ENCODE measurements at regions not wholly inside any gene's neighbourhood (a gene's known extent, or its start where the extent isn't known, plus 50 kb on each side); places are given as distances from the start of the nearest gene placed in this dataset.
"Not testable (repeated sequence)": the region's sequence is repeated elsewhere in the genome, so short reads cannot be mapped to it uniquely, and the experiment has no call there.

- H3K36me3 ChIP-seq (replicated peaks): no peaks in the 10 kb centered on the region
- H3K4me3 ChIP-seq (ENCODE audit: low read depth, low read length): no peak overlapping the region
- no peak for DNase-seq
- TF ChIP-seq, protein P1, sequence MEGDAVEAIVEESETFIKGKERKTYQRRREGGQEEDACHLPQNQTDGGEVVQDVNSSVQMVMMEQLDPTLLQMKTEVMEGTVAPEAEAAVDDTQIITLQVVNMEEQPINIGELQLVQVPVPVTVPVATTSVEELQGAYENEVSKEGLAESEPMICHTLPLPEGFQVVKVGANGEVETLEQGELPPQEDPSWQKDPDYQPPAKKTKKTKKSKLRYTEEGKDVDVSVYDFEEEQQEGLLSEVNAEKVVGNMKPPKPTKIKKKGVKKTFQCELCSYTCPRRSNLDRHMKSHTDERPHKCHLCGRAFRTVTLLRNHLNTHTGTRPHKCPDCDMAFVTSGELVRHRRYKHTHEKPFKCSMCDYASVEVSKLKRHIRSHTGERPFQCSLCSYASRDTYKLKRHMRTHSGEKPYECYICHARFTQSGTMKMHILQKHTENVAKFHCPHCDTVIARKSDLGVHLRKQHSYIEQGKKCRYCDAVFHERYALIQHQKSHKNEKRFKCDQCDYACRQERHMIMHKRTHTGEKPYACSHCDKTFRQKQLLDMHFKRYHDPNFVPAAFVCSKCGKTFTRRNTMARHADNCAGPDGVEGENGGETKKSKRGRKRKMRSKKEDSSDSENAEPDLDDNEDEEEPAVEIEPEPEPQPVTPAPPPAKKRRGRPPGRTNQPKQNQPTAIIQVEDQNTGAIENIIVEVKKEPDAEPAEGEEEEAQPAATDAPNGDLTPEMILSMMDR (IDR thresholded peaks at IDR 0.05; ENCODE audit: low read depth, low read length, missing control alignments): no peak
- in situ Hi-C loops (cut with HindIII; ENCODE audit: low pct_ligation_motif_present, low sequenced_read_pairs): no loop called here
- no peaks in the 10 kb centered on the region for H3K27me3 ChIP-seq (replicated peaks)
- H3K27ac ChIP-seq: no peak overlapping the region
Measured at GRCh38 chr1:30464187-30464617, 259.2 kb downstream of the MATN1 start.

- TF ChIP-seq, protein P1 (IDR thresholded peaks at IDR 0.05; ENCODE audit: low read depth, low read length, missing control alignments): no peak
- Histone ChIP-seq H3K27me3 (replicated peaks) (no peaks in the 10 kb centered on the region), H3K36me3 (replicated peaks) (no peaks in the 10 kb centered on the region), H3K27ac (no peak overlapping the region), H3K4me3 (ENCODE audit: low read depth, low read length) (no peak overlapping the region)
- in situ Hi-C loops (cut with HindIII; ENCODE audit: low pct_ligation_motif_present, low sequenced_read_pairs): no loop called here
- DNase-seq: no peak
Measured at GRCh38 chr1:30462826-30463425, 260.5 kb downstream of the MATN1 start.

DNA sequence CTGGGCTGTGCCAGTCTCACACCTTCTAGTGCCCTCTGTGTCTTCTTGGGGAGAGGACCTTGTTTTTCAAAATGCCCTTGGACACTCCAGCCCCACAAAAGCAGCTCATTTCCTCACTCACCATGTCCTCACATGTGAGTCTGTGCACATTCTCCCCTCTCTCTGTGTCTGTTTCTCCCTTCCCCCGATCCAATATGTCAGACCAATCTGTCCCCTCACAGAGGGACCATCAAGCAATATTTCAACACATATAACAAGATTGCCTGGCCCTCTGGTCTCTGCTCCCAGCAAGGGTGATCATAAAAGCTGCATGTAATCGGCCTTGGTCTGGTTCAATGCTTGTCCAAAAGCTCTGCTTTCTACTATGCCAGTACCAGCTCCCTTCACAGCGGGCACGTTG lies 261.2 kb downstream of the MATN1 start:
- Histone ChIP-seq H3K4me3 (ENCODE audit: low read depth, low read length) (no peak overlapping the region), H3K27ac (no peak overlapping the region)
- TF ChIP-seq, protein P1 (IDR thresholded peaks at IDR 0.05; ENCODE audit: low read depth, low read length, missing control alignments): no peak

GRCh38 chr1:30461640-30462039 lies 261.7 kb downstream of the MATN1 start:
- no peak overlapping the region for H3K27ac ChIP-seq
- TF ChIP-seq, protein P1 (IDR thresholded peaks at IDR 0.05; ENCODE audit: low read depth, low read length, missing control alignments): no peak
- H3K27me3 ChIP-seq (replicated peaks): no peaks in the 10 kb centered on the region
- no peak for DNase-seq
- in situ Hi-C loops (cut with HindIII; ENCODE audit: low pct_ligation_motif_present, low sequenced_read_pairs): no loop called here
- no peak overlapping the region for H3K4me3 ChIP-seq (ENCODE audit: low read depth, low read length)
- no peaks in the 10 kb centered on the region for H3K36me3 ChIP-seq (replicated peaks)

More for the DNA sequence above, 261.2 kb downstream of the MATN1 start:
- no peaks in the 10 kb centered on the region for H3K36me3 ChIP-seq (replicated peaks)
- DNase-seq: no peak
- in situ Hi-C loops (cut with HindIII; ENCODE audit: low pct_ligation_motif_present, low sequenced_read_pairs): no loop called here
- no peaks in the 10 kb centered on the region for H3K27me3 ChIP-seq (replicated peaks)

DNA sequence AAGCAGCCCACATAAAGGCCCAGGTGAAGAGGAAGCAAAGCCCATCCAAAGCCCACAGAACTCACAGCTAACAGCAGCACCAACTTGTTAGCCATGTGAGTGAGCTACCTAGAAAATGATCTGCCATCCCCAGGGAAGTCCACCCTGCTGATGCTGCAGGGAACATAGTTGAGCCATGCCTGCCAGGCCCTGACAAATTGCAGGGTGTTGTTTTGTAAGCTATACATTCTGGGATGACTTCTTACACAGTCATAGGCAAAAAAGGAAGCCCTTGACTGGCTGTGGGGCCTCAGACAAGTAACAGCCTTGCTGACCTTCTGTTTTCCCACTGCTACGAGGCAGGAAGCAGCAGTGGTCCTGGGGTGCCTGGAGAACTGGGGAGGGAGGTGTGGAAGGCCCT lies 262.7 kb downstream of the MATN1 start:
- no peak overlapping the region for H3K4me3 ChIP-seq (ENCODE audit: low read depth, low read length)
- no peaks in the 10 kb centered on the region for H3K27me3 ChIP-seq (replicated peaks)
- TF ChIP-seq, protein P1 (IDR thresholded peaks at IDR 0.05; ENCODE audit: low read depth, low read length, missing control alignments): no peak
- H3K36me3 ChIP-seq (replicated peaks): no peaks in the 10 kb centered on the region
- in situ Hi-C loops (cut with HindIII; ENCODE audit: low pct_ligation_motif_present, low sequenced_read_pairs): no loop called here
- no peak overlapping the region for H3K27ac ChIP-seq
- no peak for DNase-seq

- H3K4me3 ChIP-seq (ENCODE audit: low read depth, low read length); H3K27ac ChIP-seq; H3K36me3 ChIP-seq (replicated peaks); H3K27me3 ChIP-seq (replicated peaks); DNase-seq; in situ Hi-C loops (cut with HindIII; ENCODE audit: low pct_ligation_motif_present, low sequenced_read_pairs): not testable (repeated sequence)
Measured at GRCh38 chr1:30458730-30459485, 264.5 kb downstream of the MATN1 start.
